HS-27A (cell line): ENCODE measurements at regions not wholly inside any gene's neighbourhood (a gene's known extent, or its start where the extent isn't known, plus 50 kb on each side); places are given as distances from the start of the nearest gene placed in this dataset.
"Not testable (repeated sequence)": the region's sequence is repeated elsewhere in the genome, so short reads cannot be mapped to it uniquely, and the experiment has no call there.

Experiments
- DNase-seq: peaks from one replicate; pipeline ENCODE4 v3.0.0-alpha.2; 2012; ENCODE audit warnings: low read depth, missing footprints

- no peak for DNase-seq
These were observed 288.8 kb downstream of the LTN1 start for GRCh38 chr21:28703861-28704260.

GRCh38 chr21:28699596-28700259 is 292.9 kb downstream of the LTN1 start:
- DNase-seq, result no peak

GRCh38 chr21:28699186-28699585 is 293.5 kb downstream of the LTN1 start:
- no peak for DNase-seq

GRCh38 chr21:28696844-28697410 is 295.8 kb downstream of the LTN1 start:
- no peak for DNase-seq

GRCh38 chr21:28693476-28693875 is 299.2 kb downstream of the LTN1 start:
- no peak for DNase-seq

- DNase-seq, result no peak
These were observed 302.5 kb downstream of the LTN1 start for GRCh38 chr21:28690196-28690595.

GRCh38 chr21:28688381-28688780 is 304.3 kb downstream of the LTN1 start:
- DNase-seq, result no peak

- no peak for DNase-seq
These were observed 305.1 kb downstream of the LTN1 start for GRCh38 chr21:28687586-28687985.

GRCh38 chr21:28683982-28684752 is 308.5 kb downstream of the LTN1 start:
- no peak for DNase-seq

GRCh38 chr21:28682884-28683283 is 309.8 kb downstream of the LTN1 start:
- not testable (repeated sequence) for DNase-seq

- not testable (repeated sequence) for DNase-seq
These were observed 315.6 kb downstream of the LTN1 start for GRCh38 chr21:28677096-28677495.

- no peak for DNase-seq
These were observed 317.2 kb downstream of the LTN1 start for GRCh38 chr21:28675331-28676041.

- DNase-seq, result no peak
These were observed 317.9 kb downstream of the LTN1 start for GRCh38 chr21:28674763-28675162.

GRCh38 chr21:28671549-28672195 is 321.0 kb downstream of the LTN1 start:
- no peak for DNase-seq

- DNase-seq, result no peak
These were observed 322.6 kb downstream of the LTN1 start for GRCh38 chr21:28669971-28670653.

GRCh38 chr21:28669321-28669720 is 323.4 kb downstream of the LTN1 start:
- no peak for DNase-seq

GRCh38 chr21:28663754-28664153 is 328.9 kb downstream of the LTN1 start:
- no peak for DNase-seq

GRCh38 chr21:28663111-28663693 is 329.5 kb downstream of the LTN1 start:
- DNase-seq, result no peak

- DNase-seq, result no peak
These were observed 335.1 kb downstream of the LTN1 start for GRCh38 chr21:28657566-28657965.

- DNase-seq, result no peak
These were observed 337.2 kb downstream of the LTN1 start for GRCh38 chr21:28655471-28655870.

- DNase-seq, result no peak
These were observed 338.3 kb downstream of the LTN1 start for GRCh38 chr21:28654406-28654805.
